ENCODE measurements at regions not wholly inside any gene's neighbourhood (a gene's known extent, or its start where the extent isn't known, plus 50 kb on each side); places are given as distances from the start of the nearest gene placed in this dataset.

DNA sequence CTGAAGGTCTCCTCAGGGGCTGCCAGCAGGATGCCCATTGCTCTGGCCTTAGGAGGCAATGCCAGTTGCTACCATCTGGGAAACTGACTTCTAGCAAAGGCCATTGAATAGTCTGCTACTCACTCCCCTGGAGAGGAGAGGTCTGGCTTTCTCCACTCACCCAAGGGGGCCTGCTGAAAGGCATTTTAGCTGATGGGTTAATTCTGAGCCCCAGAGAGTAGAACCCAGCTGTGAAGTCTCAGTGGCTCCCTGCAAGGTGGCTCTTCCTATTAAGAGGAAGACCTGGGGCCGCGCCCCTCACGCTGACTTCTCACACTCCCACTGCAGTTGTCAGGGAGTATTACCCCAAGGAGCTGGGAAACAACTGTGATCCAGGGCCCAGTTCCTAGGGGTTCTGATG lies 213.3 kb upstream of the GALNT2 start:
- CTCF ChIA-PET, result interaction anchor here (1.4 kb wide), 1 partner anchor 193 kb away, joined by 3 read pairs; no protein-coding TSS in a partner anchor
- no peak for DNase-seq (ENCODE audit: extremely low spot score)
- TF ChIP-seq, protein P1, sequence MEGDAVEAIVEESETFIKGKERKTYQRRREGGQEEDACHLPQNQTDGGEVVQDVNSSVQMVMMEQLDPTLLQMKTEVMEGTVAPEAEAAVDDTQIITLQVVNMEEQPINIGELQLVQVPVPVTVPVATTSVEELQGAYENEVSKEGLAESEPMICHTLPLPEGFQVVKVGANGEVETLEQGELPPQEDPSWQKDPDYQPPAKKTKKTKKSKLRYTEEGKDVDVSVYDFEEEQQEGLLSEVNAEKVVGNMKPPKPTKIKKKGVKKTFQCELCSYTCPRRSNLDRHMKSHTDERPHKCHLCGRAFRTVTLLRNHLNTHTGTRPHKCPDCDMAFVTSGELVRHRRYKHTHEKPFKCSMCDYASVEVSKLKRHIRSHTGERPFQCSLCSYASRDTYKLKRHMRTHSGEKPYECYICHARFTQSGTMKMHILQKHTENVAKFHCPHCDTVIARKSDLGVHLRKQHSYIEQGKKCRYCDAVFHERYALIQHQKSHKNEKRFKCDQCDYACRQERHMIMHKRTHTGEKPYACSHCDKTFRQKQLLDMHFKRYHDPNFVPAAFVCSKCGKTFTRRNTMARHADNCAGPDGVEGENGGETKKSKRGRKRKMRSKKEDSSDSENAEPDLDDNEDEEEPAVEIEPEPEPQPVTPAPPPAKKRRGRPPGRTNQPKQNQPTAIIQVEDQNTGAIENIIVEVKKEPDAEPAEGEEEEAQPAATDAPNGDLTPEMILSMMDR (IDR thresholded peaks at IDR 0.05; ENCODE audit: control extremely low read depth, extremely low read depth, low read depth, missing control alignments), result no peak
- POLR2A ChIA-PET, result no interaction called here

DNA sequence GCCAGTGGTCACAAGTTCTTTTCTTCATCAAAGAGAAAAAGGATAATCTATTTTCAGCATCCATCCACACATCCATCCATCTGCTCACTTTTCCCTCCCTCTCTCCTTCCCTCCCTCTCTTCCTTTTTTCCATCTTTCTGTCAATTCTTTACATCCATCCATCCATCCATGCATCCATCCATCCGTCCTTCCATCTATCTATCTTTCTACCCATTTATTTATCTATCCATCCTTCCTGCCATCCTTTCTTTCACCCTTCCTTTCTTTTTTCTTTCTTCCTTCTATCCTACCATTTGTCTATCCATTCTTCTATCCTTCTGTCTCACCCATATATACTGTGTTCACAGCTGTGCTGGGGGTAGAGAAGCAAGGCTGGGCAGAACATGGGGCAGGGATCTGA lies 212.4 kb upstream of the GALNT2 start:
- TF ChIP-seq, protein P1 (IDR thresholded peaks at IDR 0.05; ENCODE audit: control extremely low read depth, extremely low read depth, low read depth, missing control alignments), result no peak
- POLR2A ChIA-PET, result interaction anchor here (0.5 kb wide), 1 partner anchor 411 kb away, joined by 4 read pairs; no protein-coding TSS in a partner anchor
- DNase-seq (ENCODE audit: extremely low spot score), result no peak
- CTCF ChIA-PET, result no interaction called here

DNA sequence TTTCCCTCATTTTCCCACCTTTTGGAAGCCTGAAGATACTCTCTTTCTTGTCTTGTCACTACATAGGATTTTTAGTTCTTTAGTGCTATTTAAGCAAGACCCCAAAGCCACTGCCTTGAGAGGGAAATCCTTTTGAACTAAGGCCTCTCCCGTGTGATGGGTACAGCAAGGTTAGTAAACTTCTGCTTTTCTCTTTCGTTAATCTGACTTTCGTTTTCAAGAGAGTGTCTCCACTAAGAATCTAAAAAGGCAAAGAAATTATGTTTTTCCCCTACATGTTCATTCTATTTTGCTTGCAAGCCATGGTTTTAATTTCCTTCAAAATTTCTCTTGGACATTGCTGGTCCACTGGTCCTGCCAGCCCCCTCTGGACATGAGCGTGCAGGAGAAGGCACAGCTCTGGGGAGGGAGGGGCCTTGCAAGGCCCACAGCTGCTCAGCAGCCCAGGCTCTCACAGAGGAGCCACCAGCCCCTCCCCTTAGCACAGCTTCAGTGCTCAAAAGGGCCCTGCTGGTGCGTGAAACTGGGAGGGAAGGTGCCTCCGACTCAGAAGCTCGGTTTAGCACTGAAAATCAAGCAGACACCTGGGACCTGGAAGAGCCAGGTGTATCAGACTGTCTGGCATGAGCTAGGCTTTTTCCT lies 210.9 kb upstream of the GALNT2 start:
- peak; percentile 78 for DNase-seq (ENCODE audit: extremely low spot score)
- TF ChIP-seq, protein P1 (IDR thresholded peaks at IDR 0.05; ENCODE audit: control extremely low read depth, extremely low read depth, low read depth, missing control alignments), result no peak
- POLR2A ChIA-PET, result no interaction called here
- CTCF ChIA-PET, result interaction anchor here (1.2 to 1.6 kb wide), 3 partner anchors 38 to 195 kb away, joined by 3 to 4 read pairs (median 3); no protein-coding TSS in a partner anchor

DNA sequence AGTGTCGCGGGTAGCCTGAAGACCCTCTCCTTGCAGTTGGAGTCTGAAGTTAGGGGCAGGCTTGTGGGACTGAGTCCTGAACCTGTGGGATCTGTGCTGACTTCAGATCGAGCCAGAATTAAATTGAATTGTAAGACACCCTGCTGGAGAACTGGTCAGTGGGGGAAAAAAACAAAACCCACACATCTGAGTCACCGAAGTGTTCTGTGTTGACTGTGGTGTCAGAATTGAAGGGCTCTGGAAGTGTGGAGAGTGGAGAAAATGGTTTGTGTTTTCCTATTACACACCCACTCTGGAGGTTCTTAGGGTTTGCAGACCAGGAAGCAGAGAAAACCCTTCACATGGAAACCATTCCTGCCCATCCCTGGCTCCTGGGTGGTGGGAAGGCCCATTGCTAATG lies 209.5 kb upstream of the GALNT2 start:
- TF ChIP-seq, protein P1 (IDR thresholded peaks at IDR 0.05; ENCODE audit: control extremely low read depth, extremely low read depth, low read depth, missing control alignments), result no peak
- ChIA-PET CTCF (interaction anchor here (1.4 kb wide), 1 partner anchor 36 kb away, joined by 3 read pairs; no protein-coding TSS in a partner anchor), POLR2A (no interaction called here)
- DNase-seq (ENCODE audit: extremely low spot score), result no peak

DNA sequence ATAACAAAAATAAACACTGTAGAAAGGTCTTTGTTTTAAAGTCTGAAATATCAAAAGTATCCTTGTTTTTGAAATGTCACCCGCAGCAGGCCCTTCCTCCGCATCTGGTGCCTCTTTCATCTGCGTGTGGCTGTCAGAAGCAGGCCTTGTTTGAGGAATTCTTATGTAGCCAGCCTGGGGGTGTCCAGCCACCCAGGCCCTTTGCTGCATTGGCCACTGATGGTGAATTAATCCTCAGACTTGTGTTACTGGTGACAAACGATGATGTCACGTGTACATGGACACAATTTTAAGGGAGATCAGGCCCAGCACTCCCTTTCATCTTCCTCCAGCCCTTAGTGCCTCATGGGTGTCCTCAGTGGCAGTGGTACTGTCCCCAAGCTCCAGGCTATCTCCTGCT lies 208.0 kb upstream of the GALNT2 start:
- DNase-seq (ENCODE audit: extremely low spot score), result no peak
- CTCF ChIA-PET, result no interaction called here

DNA sequence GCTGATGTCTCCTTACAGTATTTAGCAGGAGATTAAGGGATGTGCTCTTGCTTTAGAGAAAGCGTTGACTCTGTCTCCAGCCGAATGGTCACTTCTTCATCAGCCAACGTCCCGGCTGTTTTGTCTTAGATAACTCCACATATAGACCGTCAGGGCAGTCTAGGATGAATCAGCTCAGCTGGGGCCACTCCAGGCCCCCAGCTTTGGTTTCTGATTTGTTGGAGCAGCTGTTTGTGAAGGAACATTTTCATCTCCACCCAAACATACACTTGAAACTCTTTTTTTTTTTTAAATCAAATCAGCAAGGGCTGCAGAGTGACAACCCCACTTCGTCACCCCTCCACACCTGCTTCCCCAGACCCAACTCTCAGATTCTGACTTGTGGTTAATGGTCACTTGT lies 206.1 kb upstream of the GALNT2 start:
- ChIA-PET POLR2A (no interaction called here), CTCF (interaction anchor here (1.2 kb wide), 2 partner anchors 19 to 23 kb away, joined by 3 read pairs; no protein-coding TSS in a partner anchor)
- TF ChIP-seq, protein P1 (IDR thresholded peaks at IDR 0.05; ENCODE audit: control extremely low read depth, extremely low read depth, low read depth, missing control alignments), result no peak

More for the DNA sequence above, 208.0 kb upstream of the GALNT2 start:
- TF ChIP-seq, protein P1 (IDR thresholded peaks at IDR 0.05; ENCODE audit: control extremely low read depth, extremely low read depth, low read depth, missing control alignments), result no peak
- POLR2A ChIA-PET, result no interaction called here

More for the DNA sequence above, 206.1 kb upstream of the GALNT2 start:
- no peak for DNase-seq (ENCODE audit: extremely low spot score)

Data from GM10248 (cell line).